Right renal cortex interstitium (tissue), 3 donors: ENCODE measurements at regions not wholly inside any gene's neighbourhood (a gene's known extent, or its start where the extent isn't known, plus 50 kb on each side); places are given as distances from the start of the nearest gene placed in this dataset.

Source experiments
- DNase-seq, 3 donors: peaks; one replicate each; pipeline ENCODE4 v3.0.0-alpha.2; 2013; ENCODE audit warnings: low read depth in 3 of 3, low spot score in 2 of 3

DNA sequence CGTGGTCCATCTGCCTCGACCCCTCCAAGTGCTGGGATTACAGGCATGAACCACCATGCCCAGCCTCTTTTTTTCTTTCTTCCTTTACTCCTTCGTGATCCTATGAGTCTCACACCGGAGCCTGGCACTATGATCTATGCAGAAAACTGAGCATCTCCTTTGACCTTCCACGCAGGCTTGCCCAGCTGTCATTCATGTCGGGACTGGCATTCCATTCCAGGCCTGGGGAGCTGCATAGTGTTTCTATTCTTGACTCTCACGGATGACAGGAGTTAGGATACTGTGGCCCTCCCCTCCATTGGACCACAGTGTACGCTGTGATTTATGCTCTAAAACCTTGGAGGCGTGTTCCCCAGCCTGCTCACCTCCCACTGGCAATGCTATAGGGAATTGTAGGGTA, 611.8 kb downstream of the BRD1 start:
- no peak for DNase-seq

DNA sequence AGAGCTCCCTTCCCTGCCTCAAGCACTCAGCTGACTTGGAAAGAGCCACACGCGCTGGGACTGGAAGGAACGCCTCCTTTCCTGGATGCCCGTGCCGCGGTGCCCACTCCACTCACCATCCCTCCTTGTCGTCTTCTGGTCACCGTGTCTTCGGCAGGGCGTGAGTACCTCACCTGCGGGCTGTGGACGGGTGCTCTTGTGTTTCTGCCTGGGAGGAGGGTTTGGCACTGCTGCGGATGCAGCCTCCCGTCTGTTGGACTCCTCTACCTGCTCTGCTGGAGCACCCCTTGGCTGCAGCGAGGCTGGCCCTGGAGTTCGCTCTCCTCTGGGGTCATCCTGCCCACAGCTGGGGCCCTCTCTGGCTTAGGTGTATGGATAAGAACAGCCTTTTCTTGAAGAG, 612.7 kb downstream of the BRD1 start:
- DNase-seq, result no peak

DNA sequence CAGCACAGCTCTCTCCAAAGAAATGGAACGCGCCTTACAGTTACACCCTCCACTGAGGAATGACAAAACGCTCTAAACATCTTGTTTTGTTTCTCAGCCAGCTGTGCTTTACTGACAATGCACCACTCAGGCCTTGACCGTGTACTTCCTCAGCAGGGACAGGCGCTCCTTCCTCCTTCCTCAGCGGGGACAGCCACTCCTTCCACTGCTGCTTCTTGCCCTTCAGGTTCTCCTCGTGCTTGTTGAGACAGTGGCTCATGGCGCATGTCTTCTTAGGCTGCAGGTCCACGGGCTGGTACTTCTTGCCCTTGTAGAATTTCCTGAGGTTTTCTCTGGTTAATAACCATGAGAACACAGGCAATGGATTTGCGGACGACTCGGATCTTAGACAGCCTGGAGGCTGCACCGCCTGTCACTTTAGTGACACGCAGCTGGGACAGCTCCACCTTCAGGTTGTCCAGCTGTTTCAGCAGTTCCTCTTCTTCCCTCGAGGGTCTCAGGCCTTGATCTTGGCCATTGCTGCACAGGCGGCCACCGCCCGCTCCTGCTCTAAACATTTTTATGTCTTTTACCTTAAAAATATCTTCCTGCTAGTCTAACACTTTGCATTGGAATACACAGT, 613.8 kb downstream of the BRD1 start:
- no peak for DNase-seq

DNA sequence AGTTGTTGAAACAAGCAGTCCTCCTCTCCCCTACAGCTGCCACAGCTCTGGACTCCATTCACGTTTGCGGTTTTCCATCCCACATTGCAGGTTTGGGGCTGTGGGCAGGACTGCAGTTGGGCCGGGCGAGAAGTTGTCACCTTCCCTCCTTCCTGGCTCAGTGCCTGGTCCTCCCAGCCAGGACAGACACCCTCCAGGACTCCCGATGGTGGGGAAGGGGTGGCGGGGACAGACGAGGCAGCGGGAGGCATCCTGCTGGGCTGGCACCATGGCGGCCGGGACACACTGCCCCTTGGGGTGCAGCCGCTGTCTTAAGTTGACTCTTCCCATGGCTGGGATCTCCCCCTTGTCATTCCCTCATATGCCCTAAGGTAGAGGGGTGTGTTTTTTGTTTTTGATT, 615.2 kb downstream of the BRD1 start:
- no peak for DNase-seq

- DNase-seq, result no peak
Measured at GRCh38 chr22:49212002-49212401, 615.7 kb downstream of the BRD1 start.

DNA sequence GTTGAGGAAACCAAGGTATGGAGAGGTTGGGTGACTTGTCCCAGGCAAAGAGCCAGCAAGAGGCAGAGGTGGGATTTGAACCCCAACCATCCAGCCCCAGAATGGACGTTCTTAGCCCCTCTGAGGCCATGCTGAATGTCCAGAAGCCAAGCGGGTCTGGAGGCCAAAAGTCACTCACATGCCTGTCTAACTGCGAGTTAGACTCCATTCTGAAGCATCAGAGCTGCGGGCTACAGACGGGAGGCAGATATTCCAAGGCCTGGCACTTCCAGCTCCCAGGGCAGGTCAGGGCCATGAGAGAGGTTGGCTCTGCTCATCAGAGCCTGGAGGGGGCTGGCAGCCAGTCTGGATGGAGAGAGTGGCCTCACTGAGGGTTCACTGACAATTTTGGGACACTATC, 616.5 kb downstream of the BRD1 start:
- no peak for DNase-seq

GRCh38 chr22:49210606-49211005, 617.1 kb downstream of the BRD1 start:
- no peak for DNase-seq

DNA sequence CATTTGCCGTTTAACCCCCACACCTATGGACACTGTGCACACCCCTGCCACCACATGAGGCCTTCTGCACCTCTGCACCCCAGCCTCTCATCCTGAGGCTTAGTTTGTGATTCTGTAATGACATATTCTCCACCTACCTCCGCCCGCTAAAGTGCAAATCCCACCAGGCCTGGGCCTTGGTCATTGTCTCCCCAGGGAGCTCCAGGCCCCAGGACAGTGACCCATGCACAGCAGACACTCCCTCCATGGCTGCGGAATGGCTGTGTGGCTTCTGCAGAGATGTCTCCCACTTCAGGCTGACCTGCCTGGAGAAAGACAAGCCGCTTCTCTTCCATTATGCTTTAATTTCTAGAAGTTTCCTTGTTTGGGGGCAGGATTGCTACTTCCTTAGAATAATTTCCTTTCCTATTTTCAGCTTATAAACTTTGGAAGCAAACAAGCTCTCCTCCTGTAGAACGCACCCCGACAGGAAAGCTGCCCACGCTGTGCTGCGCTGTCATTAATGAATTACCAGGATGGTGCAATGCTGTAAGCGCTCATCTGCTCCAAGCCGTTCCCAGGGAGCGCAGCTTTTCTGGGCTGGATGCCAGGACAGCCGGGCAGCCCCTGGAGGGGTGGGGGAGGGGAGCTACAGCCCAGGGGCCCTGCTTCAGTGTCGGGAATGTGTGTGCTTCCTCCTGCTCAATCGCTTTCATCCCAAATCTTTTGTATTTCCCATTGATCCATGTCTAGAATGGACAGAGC, 618.0 kb downstream of the BRD1 start:
- DNase-seq, result peak in 1 of 3 donors; percentile 4

DNA sequence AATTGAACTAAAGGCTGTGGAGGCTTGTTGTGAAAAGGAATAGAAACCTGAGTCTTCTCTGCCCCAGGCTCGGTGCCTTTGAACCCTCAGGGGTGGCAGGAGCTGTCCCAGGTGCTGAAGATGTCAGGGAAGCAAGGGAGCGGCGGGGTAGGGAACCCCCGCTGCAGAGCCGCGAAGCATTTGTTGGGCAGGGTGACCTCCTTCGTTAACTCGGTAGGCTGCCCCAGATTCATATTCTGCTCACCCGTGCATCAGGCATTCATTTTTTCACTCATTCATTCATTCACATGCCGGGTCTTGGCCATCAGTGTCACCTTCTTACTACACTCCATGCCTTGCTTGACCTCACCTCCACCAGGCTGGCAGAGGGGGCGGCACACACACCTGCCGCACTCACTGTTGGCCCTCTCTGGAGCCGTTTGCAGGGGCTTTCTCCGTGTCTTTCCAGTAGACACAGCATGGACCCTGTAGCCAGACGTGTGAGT, 618.9 kb downstream of the BRD1 start:
- peak in 1 of 3 donors; percentile 30 for DNase-seq

DNA sequence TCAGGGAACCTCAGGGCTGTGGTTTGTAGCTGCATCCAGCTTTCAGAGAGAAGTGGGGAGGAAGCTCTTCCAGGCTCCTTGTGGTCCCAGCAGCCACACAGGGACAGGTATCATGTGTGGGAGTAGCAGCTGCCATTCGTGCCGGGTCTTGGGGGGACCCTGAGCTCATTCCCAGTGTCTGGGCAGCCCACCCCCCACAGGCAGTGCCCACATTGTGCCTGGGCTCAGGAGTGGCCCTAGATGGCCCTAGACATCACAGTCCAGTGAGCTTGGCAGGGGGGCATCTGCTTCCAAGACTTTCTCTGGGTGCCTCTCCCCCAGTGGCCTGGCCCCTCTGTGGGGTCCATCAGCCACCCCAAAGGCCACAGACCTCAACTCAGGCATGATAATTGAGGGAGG, 619.7 kb downstream of the BRD1 start:
- no peak for DNase-seq

DNA sequence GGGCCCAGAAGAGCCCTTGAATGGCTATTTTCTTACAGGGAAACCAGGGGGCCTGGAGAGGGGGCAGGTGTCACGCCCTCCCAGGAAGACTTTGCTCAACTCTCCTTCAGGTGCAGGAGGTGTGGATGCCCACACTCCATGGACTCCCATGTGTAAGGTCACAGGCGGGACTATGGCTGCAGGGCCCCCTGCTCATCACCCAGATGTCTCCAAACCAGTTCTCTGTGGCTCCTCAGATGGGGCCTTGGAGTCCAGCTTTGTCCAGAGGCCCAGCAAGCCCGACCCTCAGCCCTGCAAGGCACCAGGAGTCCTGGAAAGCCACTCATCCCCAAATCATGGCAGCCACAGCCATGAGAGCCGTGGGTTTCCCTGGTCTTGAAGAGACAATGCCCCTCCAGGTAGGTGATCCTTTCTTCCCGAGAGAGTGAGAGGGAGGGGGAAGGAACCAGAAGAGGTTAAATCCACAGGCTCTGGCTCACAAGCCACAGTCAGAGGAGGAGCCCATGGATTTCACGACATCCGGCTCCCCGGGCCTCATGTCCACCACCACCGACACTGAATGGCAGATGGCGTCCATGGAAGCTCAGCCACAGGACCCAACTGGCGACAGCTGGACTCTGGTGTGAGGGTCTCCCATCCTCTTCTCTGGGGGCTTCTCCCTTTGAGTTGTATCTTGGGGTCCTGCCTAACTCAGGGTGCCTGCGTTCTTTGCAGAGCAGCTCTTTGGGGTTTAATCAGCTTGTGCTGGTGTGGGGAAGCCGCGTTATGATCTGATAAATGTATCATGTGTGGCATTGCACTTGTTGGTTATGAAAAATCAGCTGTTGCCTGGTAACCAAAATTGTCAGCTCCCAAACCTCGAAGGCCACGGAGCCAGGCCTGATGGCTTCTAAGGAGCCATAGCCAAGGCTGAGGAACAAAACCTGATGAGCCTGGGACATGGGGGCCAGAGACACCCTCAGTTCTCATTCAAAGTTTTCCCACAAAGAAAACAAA, 620.4 kb downstream of the BRD1 start:
- no peak for DNase-seq

- no peak for DNase-seq
Measured at GRCh38 chr22:49206281-49206680, 621.4 kb downstream of the BRD1 start.

- no peak for DNase-seq
Measured at GRCh38 chr22:49205483-49205800, 622.2 kb downstream of the BRD1 start.

DNA sequence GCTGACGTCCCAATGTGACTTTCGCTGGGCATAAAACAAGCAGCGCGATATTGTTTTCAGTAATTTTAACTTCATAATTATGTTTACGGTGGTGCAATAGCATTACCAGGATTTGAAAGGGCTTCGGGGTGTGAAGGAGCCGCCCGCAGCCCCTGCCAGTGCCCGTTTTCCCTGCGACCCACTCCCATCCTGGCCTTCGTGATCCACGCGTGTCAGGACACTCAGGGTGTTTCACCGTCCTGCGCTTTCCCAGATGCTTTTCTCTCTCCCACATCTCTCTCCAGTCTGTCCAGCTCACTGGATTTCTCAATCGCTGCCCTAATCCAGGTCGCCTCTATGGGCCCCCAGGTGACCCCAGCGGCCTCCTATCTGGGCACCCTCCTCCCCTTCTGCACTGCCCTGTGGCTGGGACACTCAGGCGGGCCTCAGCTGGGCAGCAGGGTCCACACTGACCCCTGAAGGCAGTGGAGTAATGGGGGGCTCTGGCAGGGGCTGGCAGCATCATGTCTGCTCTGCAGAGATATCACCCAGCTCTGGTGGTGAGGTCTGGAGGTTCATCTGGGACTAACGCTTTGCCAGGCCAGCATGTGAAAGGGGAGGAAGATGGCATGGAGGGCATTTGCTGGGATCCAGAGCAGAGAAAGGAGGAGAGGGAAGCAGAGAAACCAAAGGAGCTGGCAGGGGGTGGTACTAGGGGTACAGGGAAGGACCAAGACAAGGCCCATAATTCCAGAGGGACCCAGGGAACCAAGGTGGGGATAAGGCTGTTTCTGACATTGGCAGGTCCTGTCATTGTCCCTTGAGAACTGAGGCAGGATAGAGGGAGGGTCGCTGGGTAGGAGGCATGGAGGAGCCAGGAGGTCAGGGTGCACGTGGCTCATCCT, 622.8 kb downstream of the BRD1 start:
- DNase-seq, result no peak

DNA sequence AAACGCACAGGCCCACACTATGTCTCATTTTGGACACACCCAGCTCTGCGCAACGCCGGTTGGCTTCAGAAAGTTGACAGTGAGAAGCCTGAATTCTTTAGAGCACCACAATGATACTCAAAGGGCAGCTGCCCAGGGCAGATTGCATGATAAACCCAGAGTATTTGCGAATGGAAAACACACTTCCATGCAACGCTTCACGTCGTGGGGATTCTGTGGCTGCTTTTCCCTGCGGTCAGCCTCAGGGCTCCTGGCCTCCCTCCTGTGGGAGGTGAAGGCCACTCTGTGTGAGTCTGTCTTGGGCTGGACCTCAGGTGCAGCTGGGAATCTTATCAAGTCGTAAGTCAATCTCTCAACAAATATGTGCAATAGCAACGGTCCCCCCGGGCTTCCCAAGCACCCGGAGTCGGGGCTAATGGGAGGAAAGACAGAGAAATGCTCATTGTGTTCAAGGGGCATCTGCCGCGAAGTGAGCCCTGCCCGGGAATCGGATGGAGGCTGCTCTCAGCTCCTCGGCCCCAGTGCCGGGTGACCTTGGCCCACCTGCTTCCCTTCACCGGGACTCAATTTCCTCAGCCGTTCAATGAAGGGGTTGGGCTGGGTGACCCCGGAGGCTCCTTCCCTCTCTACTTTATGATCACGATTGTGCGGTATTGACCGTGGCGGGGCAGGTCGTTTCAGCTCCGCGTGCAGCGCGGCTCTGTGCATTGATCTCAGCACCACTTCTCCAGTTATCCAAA, 623.6 kb downstream of the BRD1 start:
- no peak for DNase-seq

- DNase-seq, result no peak
Measured at GRCh38 chr22:49203091-49203858, 624.4 kb downstream of the BRD1 start.

DNA sequence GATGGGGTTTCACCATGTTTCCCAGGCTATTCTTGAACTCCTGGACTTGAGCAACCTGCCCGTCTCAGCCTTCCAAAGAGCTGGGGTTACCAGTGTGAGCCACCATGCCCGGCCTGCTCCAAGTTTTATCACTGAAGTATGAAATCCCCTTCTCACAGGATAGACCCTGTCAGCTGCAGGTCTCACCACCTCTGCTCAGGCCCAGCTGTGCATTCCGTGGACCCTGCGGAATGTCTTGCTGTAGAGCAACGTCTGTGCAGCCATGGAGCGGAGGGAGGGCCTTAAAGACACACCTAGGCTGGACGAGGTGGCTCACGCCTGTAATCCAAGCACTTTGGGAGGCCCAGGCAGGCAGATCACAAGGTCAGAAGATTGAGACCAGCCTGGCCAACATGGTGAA, 625.4 kb downstream of the BRD1 start:
- no peak for DNase-seq

DNA sequence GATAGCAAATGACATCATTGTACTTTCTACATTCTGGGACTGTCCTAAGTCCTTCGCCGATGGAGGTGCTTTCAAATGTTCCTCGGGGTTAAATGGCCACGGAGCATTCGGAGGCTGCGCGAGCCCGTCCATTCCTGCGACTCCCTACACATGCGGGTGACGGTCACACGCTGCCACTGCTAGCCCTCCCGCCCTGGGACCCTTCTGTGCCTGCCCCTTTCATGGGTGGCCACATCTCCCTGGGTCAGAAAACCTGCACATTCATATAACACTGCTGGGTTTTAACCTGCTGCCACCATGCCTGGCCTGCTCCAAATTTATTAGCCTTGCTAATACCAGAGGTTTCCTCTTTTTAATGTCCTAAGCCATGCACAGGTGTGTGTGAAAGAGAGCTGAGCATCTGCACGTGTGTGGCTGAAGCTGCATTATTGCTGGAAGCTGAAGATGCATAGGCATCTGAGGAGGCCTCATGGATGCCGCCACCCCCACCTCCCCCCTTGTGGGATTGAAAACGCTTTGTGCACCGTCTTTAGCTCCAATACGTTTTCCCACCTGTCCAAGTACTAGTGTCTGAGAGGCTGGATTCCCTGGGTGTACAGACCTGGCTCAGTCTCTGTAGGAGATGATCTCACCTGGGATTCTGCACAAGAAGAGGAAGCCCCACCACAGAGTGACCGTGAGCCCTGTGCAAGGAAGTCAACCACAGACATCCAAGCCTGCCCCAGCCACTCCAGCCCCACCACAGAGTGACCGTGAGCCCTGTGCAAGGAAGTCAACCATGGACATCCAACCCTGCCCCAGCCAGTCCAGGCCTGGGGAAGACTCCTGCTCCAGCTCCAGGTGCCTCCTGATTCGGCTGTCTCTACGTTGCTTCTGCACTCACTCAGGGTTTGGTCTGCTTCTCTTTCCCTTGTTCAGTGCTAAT, 626.4 kb downstream of the BRD1 start:
- no peak for DNase-seq
